ENCODE measurements at regions not wholly inside any gene's neighbourhood (a gene's known extent, or its start where the extent isn't known, plus 50 kb on each side); places are given as distances from the start of the nearest gene placed in this dataset.
"Not testable (repeated sequence)": the region's sequence is repeated elsewhere in the genome, so short reads cannot be mapped to it uniquely, and the experiment has no call there.

DNA sequence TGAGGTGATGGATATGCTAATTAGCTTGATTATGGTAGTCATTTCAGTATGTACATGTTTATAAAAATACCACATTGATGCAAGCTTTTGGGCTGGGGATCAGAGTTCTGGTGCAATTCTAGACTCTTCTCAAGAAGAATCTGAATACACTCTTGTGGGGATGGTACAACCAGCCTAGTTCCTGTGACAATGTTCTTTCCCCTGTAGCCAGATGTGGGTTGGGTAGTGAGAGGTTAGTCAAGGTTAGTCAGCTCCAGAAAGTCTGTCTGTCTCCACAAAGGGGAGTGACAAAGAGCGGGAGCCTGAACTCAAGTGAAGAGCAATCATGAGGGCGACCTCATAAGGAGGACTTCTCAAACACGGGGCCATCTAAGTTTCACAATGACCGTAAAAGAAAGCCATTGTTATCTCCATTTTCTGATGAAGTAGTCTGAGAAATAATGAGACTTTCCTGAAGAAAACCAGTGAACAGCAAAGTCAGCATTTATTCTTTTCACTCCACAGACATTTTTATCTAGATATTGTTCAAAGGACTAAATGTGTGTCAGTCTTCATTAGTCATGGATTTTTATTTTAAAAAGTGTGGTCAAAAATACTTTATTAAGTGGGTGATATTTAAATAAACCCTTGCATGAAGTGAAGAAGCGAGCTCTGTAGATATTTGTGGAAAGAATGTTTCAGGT lies 209.5 kb downstream of the SPATA31A6 start:
- H3K36me3 ChIP-seq (ENCODE audit: insufficient read depth, low read length); H3K27ac Mint-ChIP-seq; POLR2A ChIA-PET; H3K4me3 ChIP-seq (ENCODE audit: low read length); H3K27me3 Mint-ChIP-seq; H3K4me1 ChIP-seq (ENCODE audit: insufficient read depth, low read length); CTCF ChIA-PET; H3K9me3 ChIP-seq (ENCODE audit: low read length); H3K27ac ChIP-seq (ENCODE audit: low read depth, low read length); H3K27me3 ChIP-seq (ENCODE audit: insufficient read depth, low read length, poor library complexity, severe bottlenecking); H3K36me3 Mint-ChIP-seq; H3K4me1 Mint-ChIP-seq; H3K9me3 Mint-ChIP-seq; DNase-seq; H3K4me3 Mint-ChIP-seq: not testable (repeated sequence)

DNA sequence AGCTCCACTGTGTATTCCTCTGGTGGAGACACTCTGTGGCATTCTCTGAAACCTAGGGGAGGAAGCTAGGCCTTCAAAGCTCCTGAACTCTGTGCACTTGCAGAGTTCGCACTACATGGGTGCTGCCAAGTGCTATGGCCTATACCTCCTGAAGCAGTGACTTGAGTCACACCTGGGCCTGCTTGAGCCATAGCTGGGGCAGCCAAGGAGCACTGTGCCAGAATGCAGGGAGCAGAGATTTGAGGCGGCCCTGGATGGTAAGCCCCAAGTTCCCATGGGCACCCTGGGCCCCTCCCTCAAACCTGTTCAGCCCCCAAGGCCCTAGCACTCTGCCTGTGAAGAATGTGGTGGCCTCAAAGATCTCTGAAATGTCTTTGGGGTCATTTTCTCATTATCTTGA lies 212.9 kb downstream of the SPATA31A6 start:
- Mint-ChIP-seq H3K4me1 (no peaks in the 10 kb centered on the region), H3K36me3 (no peaks in the 10 kb centered on the region), H3K4me3 (no peak overlapping the region), H3K27me3 (no peaks in the 10 kb centered on the region), H3K9me3 (peaks cover 0 to 3% (median 0%) of the 10 kb centered on the region in 5 donors), H3K27ac (no peak overlapping the region)
- H3K27me3 ChIP-seq (ENCODE audit: insufficient read depth, low read length, poor library complexity, severe bottlenecking) = no peaks in the 10 kb centered on the region
- H3K36me3 ChIP-seq (ENCODE audit: insufficient read depth, low read length) = no peaks in the 10 kb centered on the region
- POLR2A ChIA-PET = no interaction called here
- no peak overlapping the region for H3K4me3 ChIP-seq (ENCODE audit: low read length)
- DNase-seq = no peak
- no peak overlapping the region for H3K27ac ChIP-seq (ENCODE audit: low read depth, low read length)
- no peaks in the 10 kb centered on the region for H3K9me3 ChIP-seq (ENCODE audit: low read length)
- CTCF ChIA-PET = no interaction called here
- H3K4me1 ChIP-seq (ENCODE audit: insufficient read depth, low read length) = no peaks in the 10 kb centered on the region

DNA sequence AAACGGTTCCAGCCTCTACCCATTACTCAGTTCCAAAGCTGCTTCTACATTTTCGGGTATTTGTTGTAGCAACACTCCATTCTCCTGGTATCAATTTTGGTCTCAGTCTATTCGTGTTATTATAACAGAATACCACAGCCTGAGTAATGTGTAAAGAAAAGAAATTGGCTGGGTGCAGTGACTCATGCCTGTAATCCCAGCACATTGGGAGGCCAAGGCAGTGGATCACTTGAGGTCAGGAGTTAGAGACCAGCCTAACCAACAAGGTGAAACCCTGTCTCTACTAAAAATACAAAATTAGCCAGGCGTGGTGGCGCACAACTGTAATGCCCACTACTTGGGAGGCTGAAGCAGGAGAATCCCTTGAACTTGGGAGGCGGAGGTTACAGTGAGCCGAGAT lies 213.9 kb downstream of the SPATA31A6 start:
- H3K27ac Mint-ChIP-seq; H3K4me3 Mint-ChIP-seq; H3K36me3 Mint-ChIP-seq; H3K27me3 ChIP-seq (ENCODE audit: insufficient read depth, low read length, poor library complexity, severe bottlenecking); H3K9me3 ChIP-seq (ENCODE audit: low read length); DNase-seq; H3K4me1 Mint-ChIP-seq; H3K27ac ChIP-seq (ENCODE audit: low read depth, low read length); POLR2A ChIA-PET; H3K4me1 ChIP-seq (ENCODE audit: insufficient read depth, low read length); H3K4me3 ChIP-seq (ENCODE audit: low read length); H3K36me3 ChIP-seq (ENCODE audit: insufficient read depth, low read length); H3K27me3 Mint-ChIP-seq; CTCF ChIA-PET; H3K9me3 Mint-ChIP-seq: not testable (repeated sequence)

DNA sequence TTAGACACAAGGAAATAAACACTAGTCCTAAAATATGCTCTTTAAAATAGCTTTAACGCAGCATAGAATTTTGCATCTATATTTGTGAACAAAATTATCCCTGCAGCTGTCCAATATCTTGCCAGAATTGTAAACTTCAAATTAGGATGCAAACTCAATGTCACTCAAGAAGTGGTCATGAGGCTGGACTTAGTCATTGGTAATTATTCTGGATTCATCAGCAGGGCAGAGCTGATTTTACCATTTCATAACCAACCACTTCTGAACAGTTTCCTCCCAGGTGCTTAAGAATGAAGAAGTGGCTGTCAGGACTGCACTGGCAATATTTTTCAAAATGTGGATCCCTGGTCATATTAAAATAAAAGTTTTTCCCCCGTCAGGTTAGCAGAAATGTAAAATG lies 219.5 kb downstream of the SPATA31A6 start:
- DNase-seq; H3K9me3 Mint-ChIP-seq; H3K36me3 ChIP-seq (ENCODE audit: insufficient read depth, low read length); H3K4me3 ChIP-seq (ENCODE audit: low read length); H3K4me1 Mint-ChIP-seq; H3K27ac ChIP-seq (ENCODE audit: low read depth, low read length); H3K9me3 ChIP-seq (ENCODE audit: low read length); CTCF ChIA-PET; H3K4me1 ChIP-seq (ENCODE audit: insufficient read depth, low read length); POLR2A ChIA-PET; H3K27ac Mint-ChIP-seq; H3K27me3 ChIP-seq (ENCODE audit: insufficient read depth, low read length, poor library complexity, severe bottlenecking); H3K4me3 Mint-ChIP-seq; H3K36me3 Mint-ChIP-seq; H3K27me3 Mint-ChIP-seq: not testable (repeated sequence)

DNA sequence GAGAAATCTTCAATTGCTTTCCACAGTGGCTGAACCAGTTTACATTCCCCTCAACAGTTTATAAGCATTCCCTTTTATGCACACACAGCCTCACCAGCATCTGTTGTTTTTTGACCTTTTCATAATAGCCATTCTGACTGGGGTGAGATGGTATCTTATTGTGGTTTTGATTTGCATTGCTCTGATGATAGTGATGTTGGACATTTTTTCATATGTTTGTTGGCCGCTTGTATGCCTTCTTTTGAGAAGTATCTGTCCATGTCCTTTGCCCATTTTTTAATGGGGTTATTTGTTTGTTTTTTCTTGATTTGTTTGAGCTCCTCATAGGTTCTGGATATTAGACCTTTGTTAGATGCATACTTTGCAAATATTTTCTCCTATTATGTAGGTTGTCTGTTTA lies 226.1 kb downstream of the SPATA31A6 start:
- H3K27me3 ChIP-seq (ENCODE audit: insufficient read depth, low read length, poor library complexity, severe bottlenecking); H3K9me3 Mint-ChIP-seq; H3K36me3 Mint-ChIP-seq; DNase-seq; H3K36me3 ChIP-seq (ENCODE audit: insufficient read depth, low read length); POLR2A ChIA-PET; H3K4me1 Mint-ChIP-seq; H3K4me1 ChIP-seq (ENCODE audit: insufficient read depth, low read length); H3K4me3 Mint-ChIP-seq; CTCF ChIA-PET; H3K27ac ChIP-seq (ENCODE audit: low read depth, low read length); H3K4me3 ChIP-seq (ENCODE audit: low read length); H3K9me3 ChIP-seq (ENCODE audit: low read length); H3K27me3 Mint-ChIP-seq; H3K27ac Mint-ChIP-seq: not testable (repeated sequence)

DNA sequence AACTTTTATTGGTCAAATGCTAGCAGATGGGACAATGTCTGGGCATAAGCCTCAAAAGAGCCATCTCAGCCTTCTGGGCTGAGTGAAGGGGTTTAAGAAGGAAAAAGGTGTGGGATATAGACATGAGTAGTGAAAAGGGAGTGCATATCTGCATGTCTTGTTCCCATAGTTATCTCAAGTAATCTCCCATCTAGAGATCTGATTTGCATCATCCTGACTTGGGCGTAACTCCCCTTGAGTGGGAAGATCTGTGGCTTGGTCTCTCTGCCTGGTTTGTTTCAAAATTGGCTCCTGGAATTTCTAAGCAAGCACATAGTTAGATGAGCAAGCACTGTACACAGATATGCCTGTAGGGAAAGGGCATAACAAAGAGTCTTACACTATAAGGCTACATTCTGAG lies 228.9 kb downstream of the SPATA31A6 start:
- H3K9me3 Mint-ChIP-seq; H3K27me3 ChIP-seq (ENCODE audit: insufficient read depth, low read length, poor library complexity, severe bottlenecking); H3K27me3 Mint-ChIP-seq; H3K4me3 ChIP-seq (ENCODE audit: low read length); H3K27ac ChIP-seq (ENCODE audit: low read depth, low read length); H3K9me3 ChIP-seq (ENCODE audit: low read length); H3K4me1 Mint-ChIP-seq; H3K36me3 ChIP-seq (ENCODE audit: insufficient read depth, low read length); H3K27ac Mint-ChIP-seq; DNase-seq; H3K4me1 ChIP-seq (ENCODE audit: insufficient read depth, low read length); H3K4me3 Mint-ChIP-seq; H3K36me3 Mint-ChIP-seq; CTCF ChIA-PET; POLR2A ChIA-PET: not testable (repeated sequence)

DNA sequence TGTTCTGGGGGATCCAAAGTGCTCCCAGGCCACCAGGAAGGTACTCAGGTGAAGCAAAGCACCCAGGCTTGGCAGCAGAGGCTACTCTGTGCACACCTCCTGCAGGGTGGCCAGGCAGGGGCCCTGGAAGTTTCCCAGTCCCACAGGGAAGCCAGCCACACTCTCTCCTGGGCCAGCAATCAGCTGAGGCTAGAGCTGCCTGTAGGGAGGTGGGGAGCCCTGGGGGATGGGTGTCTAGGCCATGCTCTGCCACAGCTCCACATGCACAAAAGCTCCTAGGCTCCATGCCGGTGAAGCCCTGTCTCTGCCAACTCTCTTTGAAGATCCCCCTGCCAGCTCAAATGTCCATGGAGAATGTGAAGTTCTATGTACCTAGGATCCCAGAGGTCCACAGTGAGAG lies 231.4 kb downstream of the SPATA31A6 start:
- DNase-seq; H3K4me3 Mint-ChIP-seq; H3K36me3 ChIP-seq (ENCODE audit: insufficient read depth, low read length); H3K9me3 Mint-ChIP-seq; H3K4me1 Mint-ChIP-seq; H3K27me3 ChIP-seq (ENCODE audit: insufficient read depth, low read length, poor library complexity, severe bottlenecking); H3K9me3 ChIP-seq (ENCODE audit: low read length); H3K27ac Mint-ChIP-seq; H3K27me3 Mint-ChIP-seq; H3K4me1 ChIP-seq (ENCODE audit: insufficient read depth, low read length); H3K36me3 Mint-ChIP-seq; CTCF ChIA-PET; POLR2A ChIA-PET; H3K27ac ChIP-seq (ENCODE audit: low read depth, low read length); H3K4me3 ChIP-seq (ENCODE audit: low read length): not testable (repeated sequence)

DNA sequence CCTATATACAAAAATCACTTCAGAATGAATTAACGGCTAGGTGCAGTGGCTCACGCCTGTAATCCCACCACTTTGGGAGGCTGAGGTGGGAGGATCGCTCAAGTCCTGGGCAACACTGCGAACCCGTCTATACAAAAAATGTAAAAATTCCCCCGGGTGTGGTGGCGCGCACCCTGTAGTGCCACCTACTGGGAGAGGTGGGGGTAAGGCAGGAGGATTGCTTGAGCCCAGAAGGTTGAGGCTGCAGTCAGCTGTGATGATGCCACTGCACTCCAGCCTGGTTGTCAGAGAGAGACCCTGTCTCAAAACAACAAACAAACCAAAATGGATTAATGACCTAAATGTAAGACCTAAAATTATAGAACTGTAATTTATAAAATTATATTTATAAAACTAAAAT lies 236.2 kb downstream of the SPATA31A6 start:
- POLR2A ChIA-PET; H3K36me3 ChIP-seq (ENCODE audit: insufficient read depth, low read length); H3K36me3 Mint-ChIP-seq; H3K27ac ChIP-seq (ENCODE audit: low read depth, low read length); H3K27ac Mint-ChIP-seq; H3K4me1 ChIP-seq (ENCODE audit: insufficient read depth, low read length); H3K4me3 ChIP-seq (ENCODE audit: low read length); H3K27me3 ChIP-seq (ENCODE audit: insufficient read depth, low read length, poor library complexity, severe bottlenecking); H3K27me3 Mint-ChIP-seq; H3K4me1 Mint-ChIP-seq; CTCF ChIA-PET; H3K9me3 ChIP-seq (ENCODE audit: low read length); DNase-seq; H3K9me3 Mint-ChIP-seq; H3K4me3 Mint-ChIP-seq: not testable (repeated sequence)

DNA sequence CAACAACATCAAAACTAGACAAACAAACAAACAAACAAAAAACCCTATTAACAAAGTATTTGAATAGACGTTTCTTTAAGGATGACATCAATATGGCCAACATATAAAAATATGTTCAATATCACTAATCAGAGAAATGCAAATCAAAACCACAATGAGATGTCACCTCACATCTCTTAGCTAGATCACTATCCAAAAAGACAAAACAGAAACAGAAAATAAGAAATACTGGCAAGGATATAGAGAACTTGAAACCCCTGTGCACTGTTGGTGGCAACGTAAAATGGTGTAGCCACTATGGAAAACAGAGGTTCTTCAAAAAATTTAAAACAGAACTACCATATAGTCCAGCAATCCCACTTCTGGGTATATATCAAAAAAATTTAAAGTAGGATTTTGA lies 236.9 kb downstream of the SPATA31A6 start:
- H3K4me3 ChIP-seq (ENCODE audit: low read length) = not testable (repeated sequence)

More for the DNA sequence above, 236.9 kb downstream of the SPATA31A6 start:
- H3K4me1 Mint-ChIP-seq; H3K9me3 ChIP-seq (ENCODE audit: low read length); DNase-seq; H3K36me3 Mint-ChIP-seq; H3K9me3 Mint-ChIP-seq; H3K27me3 ChIP-seq (ENCODE audit: insufficient read depth, low read length, poor library complexity, severe bottlenecking); H3K27me3 Mint-ChIP-seq; H3K4me3 Mint-ChIP-seq; H3K4me1 ChIP-seq (ENCODE audit: insufficient read depth, low read length); POLR2A ChIA-PET; H3K27ac ChIP-seq (ENCODE audit: low read depth, low read length); CTCF ChIA-PET; H3K36me3 ChIP-seq (ENCODE audit: insufficient read depth, low read length); H3K27ac Mint-ChIP-seq: not testable (repeated sequence)
